ENCODE measurements at regions not wholly inside any gene's neighbourhood (a gene's known extent, or its start where the extent isn't known, plus 50 kb on each side); places are given as distances from the start of the nearest gene placed in this dataset.

DNA sequence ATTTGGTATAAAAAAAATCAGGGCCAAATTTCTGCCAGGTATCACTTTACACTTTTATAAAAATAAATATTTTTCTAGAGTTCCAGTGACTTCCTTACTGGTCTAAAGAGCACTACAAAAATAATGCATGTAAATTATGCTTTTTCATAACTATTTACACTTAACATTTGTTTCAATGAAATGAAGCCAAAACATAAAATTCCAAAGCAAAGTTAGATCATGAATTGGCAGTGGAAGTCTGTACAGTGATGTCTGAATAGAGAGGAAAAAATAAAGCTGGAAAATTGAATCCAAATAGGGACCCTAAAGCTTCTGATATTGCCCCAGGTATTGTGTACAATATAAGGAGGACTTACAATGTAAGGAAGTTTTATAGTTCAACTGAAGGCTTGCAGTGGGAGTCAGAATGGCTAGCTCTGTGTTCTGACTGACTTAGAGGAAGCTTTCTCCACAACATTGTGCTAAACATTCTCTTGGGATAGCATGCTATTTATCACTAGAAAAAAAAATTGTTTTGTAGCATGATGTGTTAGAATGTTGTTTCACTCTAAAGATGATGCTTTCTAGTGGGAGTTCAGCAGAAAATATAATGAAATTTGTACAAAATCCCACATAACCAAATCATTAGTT is 288.2 kb upstream of the UGT8 start:
- no peaks in the 10 kb centered on the region for H3K36me3 ChIP-seq
- ATAC-seq (ENCODE audit: low FRiP score in 2 of 2) = no peak
- no peaks in the 10 kb centered on the region for H3K4me1 ChIP-seq
- no peak overlapping the region for H3K4me3 ChIP-seq
- TF ChIP-seq EP300 (IDR thresholded peaks at IDR 0.05) = no peak
- no peak for TF ChIP-seq POLR2A (IDR thresholded peaks at IDR 0.05)
- TF ChIP-seq, protein P1, sequence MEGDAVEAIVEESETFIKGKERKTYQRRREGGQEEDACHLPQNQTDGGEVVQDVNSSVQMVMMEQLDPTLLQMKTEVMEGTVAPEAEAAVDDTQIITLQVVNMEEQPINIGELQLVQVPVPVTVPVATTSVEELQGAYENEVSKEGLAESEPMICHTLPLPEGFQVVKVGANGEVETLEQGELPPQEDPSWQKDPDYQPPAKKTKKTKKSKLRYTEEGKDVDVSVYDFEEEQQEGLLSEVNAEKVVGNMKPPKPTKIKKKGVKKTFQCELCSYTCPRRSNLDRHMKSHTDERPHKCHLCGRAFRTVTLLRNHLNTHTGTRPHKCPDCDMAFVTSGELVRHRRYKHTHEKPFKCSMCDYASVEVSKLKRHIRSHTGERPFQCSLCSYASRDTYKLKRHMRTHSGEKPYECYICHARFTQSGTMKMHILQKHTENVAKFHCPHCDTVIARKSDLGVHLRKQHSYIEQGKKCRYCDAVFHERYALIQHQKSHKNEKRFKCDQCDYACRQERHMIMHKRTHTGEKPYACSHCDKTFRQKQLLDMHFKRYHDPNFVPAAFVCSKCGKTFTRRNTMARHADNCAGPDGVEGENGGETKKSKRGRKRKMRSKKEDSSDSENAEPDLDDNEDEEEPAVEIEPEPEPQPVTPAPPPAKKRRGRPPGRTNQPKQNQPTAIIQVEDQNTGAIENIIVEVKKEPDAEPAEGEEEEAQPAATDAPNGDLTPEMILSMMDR (IDR thresholded peaks at IDR 0.05) = no peak
- no peak for TF ChIP-seq POLR2AphosphoS5 (IDR thresholded peaks at IDR 0.05)
- H3K27me3 ChIP-seq = no peaks in the 10 kb centered on the region
- no peak for DNase-seq
- H3K27ac ChIP-seq = no peak overlapping the region
- no peaks in the 10 kb centered on the region for H3K9me3 ChIP-seq

DNA sequence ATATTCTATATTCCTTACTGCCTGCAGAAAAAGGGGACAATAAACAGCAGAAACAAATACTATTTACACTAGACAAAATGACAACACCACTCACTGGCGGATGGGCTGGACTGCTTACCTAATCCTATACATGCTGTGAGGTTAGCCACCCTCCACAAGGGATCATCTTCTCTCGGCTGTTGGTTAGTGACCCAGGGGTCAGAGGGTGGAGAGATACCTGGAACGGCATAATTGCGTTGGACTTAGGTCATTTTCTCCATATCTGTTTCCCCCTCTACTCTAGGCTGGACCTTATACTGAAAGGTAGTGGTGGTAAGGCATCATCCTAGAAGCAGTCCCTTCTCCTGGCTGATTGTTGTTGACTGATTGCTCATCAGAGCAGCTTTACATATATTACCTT is 286.8 kb upstream of the UGT8 start:
- Histone ChIP-seq H3K9me3 (no peaks in the 10 kb centered on the region), H3K27me3 (no peaks in the 10 kb centered on the region), H3K36me3 (no peaks in the 10 kb centered on the region), H3K4me1 (no peaks in the 10 kb centered on the region), H3K27ac (no peak overlapping the region), H3K4me3 (no peak overlapping the region)
- ATAC-seq (ENCODE audit: low FRiP score in 2 of 2) = no peak
- 83 to 90% methylated on average over 4 of the region's 4 CpGs for WGBS, 2 donors
- TF ChIP-seq POLR2A (IDR thresholded peaks at IDR 0.05) = no peak
- TF ChIP-seq, protein P1 (IDR thresholded peaks at IDR 0.05) = no peak
- no peak for TF ChIP-seq POLR2AphosphoS5 (IDR thresholded peaks at IDR 0.05)
- TF ChIP-seq EP300 (IDR thresholded peaks at IDR 0.05) = no peak
- DNase-seq = no peak

DNA sequence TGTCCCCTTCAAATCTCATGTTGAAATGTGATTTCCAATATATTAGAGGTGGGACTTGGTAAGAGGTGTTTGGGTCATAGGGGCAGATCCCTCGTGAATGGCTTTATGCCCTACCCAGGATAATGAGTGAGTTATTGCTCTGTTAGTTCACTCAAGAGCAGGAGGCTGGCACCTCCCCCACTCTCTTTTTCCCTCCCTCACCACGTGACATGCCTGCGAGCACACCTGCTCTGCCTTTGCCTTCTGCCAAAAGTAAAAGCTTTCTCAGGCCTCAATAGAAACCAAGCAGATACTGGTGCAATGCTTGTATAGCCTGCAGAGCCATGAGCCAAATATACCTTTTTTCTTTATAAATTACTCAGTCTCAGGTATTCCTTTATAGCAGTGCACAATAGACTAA is 286.3 kb upstream of the UGT8 start:
- no peaks in the 10 kb centered on the region for H3K27me3 ChIP-seq
- DNase-seq (no peak), ATAC-seq (ENCODE audit: low FRiP score in 2 of 2) (no peak)
- 79 to 81% methylated on average over 3 of the region's 3 CpGs for WGBS, 2 donors
- no peaks in the 10 kb centered on the region for H3K9me3 ChIP-seq
- no peak overlapping the region for H3K4me3 ChIP-seq
- no peak overlapping the region for H3K27ac ChIP-seq
- H3K4me1 ChIP-seq = no peaks in the 10 kb centered on the region
- no peaks in the 10 kb centered on the region for H3K36me3 ChIP-seq
- TF ChIP-seq POLR2A (IDR thresholded peaks at IDR 0.05) = no peak
- no peak for TF ChIP-seq POLR2AphosphoS5 (IDR thresholded peaks at IDR 0.05)
- no peak for TF ChIP-seq EP300 (IDR thresholded peaks at IDR 0.05)
- TF ChIP-seq, protein P1 (IDR thresholded peaks at IDR 0.05) = no peak

DNA sequence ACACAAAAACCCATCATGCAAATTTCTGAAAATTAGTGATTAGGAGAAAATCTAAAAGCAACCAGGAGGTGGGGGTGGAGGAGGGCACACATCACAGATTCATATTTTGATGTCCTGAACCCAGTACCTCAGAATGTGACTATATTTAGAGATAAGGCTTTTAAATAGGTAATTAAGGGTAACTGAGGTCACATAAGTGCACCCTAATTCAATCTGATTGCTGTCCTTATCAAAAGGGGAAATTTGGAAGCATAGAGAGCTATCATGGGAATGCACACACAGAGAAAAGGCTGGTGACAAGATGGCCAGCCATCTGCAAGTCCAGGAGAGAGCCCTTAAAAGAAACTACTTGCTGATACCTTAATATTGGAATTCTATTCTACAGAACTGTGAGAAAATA is 281.8 kb upstream of the UGT8 start:
- no peak overlapping the region for H3K4me3 ChIP-seq
- no peaks in the 10 kb centered on the region for H3K9me3 ChIP-seq
- H3K27me3 ChIP-seq = no peaks in the 10 kb centered on the region
- no peak overlapping the region for H3K27ac ChIP-seq
- H3K4me1 ChIP-seq = no peaks in the 10 kb centered on the region
- no peaks in the 10 kb centered on the region for H3K36me3 ChIP-seq
- TF ChIP-seq, protein P1 (IDR thresholded peaks at IDR 0.05) = no peak
- TF ChIP-seq POLR2AphosphoS5 (IDR thresholded peaks at IDR 0.05) = no peak
- no peak for TF ChIP-seq EP300 (IDR thresholded peaks at IDR 0.05)
- TF ChIP-seq POLR2A (IDR thresholded peaks at IDR 0.05) = no peak
- no peak for DNase-seq
- ATAC-seq (ENCODE audit: low FRiP score in 2 of 2) = no peak

DNA sequence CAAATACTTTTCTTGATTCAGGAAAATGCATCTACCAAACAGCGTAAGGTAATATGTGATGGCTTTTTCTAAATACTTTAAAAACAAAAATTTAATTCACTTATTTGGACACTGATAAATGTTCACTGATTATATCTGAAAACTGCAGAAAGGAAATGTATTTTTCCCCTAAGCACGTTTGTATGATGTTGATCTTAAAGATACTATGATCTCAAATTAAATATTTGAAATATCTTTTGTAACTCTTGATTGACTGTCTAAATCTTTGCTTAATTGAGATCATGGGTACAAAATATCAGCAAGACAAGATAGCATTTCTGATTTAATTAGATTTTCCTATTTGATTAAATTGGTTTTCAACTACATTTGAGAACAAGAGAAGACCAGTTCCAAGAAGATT is 281.0 kb upstream of the UGT8 start:
- no peak for ATAC-seq (ENCODE audit: low FRiP score in 2 of 2)
- TF ChIP-seq EP300 (IDR thresholded peaks at IDR 0.05) (no peak), POLR2A (IDR thresholded peaks at IDR 0.05) (no peak)
- H3K27me3 ChIP-seq = no peaks in the 10 kb centered on the region
- H3K27ac ChIP-seq = no peak overlapping the region
- DNase-seq = no peak
- 57 to 63% methylated on average over 2 of the region's 2 CpGs for WGBS, 2 donors
- H3K36me3 ChIP-seq = no peaks in the 10 kb centered on the region
- no peaks in the 10 kb centered on the region for H3K9me3 ChIP-seq
- no peaks in the 10 kb centered on the region for H3K4me1 ChIP-seq
- H3K4me3 ChIP-seq = no peak overlapping the region

All from upper lobe of left lung (tissue), 6 donors.